H9 (cell line): ENCODE measurements at regions not wholly inside any gene's neighbourhood (a gene's known extent, or its start where the extent isn't known, plus 50 kb on each side); places are given as distances from the start of the nearest gene placed in this dataset.
"Not testable (repeated sequence)": the region's sequence is repeated elsewhere in the genome, so short reads cannot be mapped to it uniquely, and the experiment has no call there.

Experiments used
- DNase-seq: peaks from one replicate; pipeline ENCODE4 v3.0.0-alpha.2; 2017
- H2AFZ ChIP-seq: one replicate; pipeline ENCODE4 v1.6.1; 2013; ENCODE audit warnings: mild to moderate bottlenecking, low read length, control low read depth, moderate library complexity
- H2AK5ac ChIP-seq: 2 replicates; pipeline ENCODE4 v1.6.1; 2013; ENCODE audit warnings: low read length, control low read depth, mixed read lengths; ENCODE audit not compliant: insufficient read length
- H2BK120ac ChIP-seq: one replicate; pipeline ENCODE4 v1.6.1; 2013; ENCODE audit warnings: low read depth, mild to moderate bottlenecking, low read length, control low read depth, inconsistent platforms; ENCODE audit not compliant: poor library complexity, severe bottlenecking
- H2BK12ac ChIP-seq: 2 replicates; pipeline ENCODE4 v1.6.1; 2013; ENCODE audit warnings: low read length, control low read depth, mixed read lengths, low read depth; ENCODE audit not compliant: insufficient read length
- H2BK15ac ChIP-seq: 2 replicates; pipeline ENCODE4 v1.6.1; 2013; ENCODE audit warnings: low read depth, low read length, control low read depth
- H2BK20ac ChIP-seq: one replicate; pipeline ENCODE4 v1.6.1; 2013; ENCODE audit warnings: low read depth, mild to moderate bottlenecking, low read length, control low read depth, inconsistent platforms; ENCODE audit not compliant: poor library complexity, severe bottlenecking
- H2BK5ac ChIP-seq: 2 replicates; pipeline ENCODE4 v1.6.1; 2013; ENCODE audit warnings: low read length, control low read depth, mixed read lengths; ENCODE audit not compliant: insufficient read length
- H3K14ac ChIP-seq: 2 replicates; pipeline ENCODE4 v1.6.1; 2013; ENCODE audit warnings: low read length, control low read depth; ENCODE audit not compliant: insufficient read depth
- H3K18ac ChIP-seq: 2 replicates; pipeline ENCODE4 v1.6.1; 2013; ENCODE audit warnings: low read depth, mild to moderate bottlenecking, mixed read lengths, low read length, control low read depth; ENCODE audit not compliant: insufficient read length
- H3K23ac ChIP-seq: 2 replicates; pipeline ENCODE4 v1.6.1; 2013; ENCODE audit warnings: low read length, control low read depth, mixed read lengths, low read depth; ENCODE audit not compliant: insufficient read length
- H3K23me2 ChIP-seq: 2 replicates; pipeline ENCODE4 v1.6.1; 2013; ENCODE audit warnings: low read depth, mild to moderate bottlenecking, mixed read lengths, low read length, control low read depth; ENCODE audit not compliant: insufficient read length, poor library complexity, severe bottlenecking
- H3K27ac ChIP-seq: 2 replicates; pipeline ENCODE4 v1.5.1; 2013; ENCODE audit warnings: low read length, control low read depth, mixed read lengths, low read depth; ENCODE audit not compliant: insufficient read length
- H3K27me3 ChIP-seq: 2 replicates; pipeline ENCODE4 v1.6.1; 2013; ENCODE audit warnings: low read length, control low read depth, inconsistent platforms; ENCODE audit not compliant: insufficient read depth
- H3K4ac ChIP-seq: 2 replicates; pipeline ENCODE4 v1.6.1; 2013; ENCODE audit warnings: low read depth, mild to moderate bottlenecking, control low read depth, inconsistent platforms, low read length, moderate library complexity
- H3K4me1 ChIP-seq: 2 replicates; pipeline ENCODE4 v1.6.1; 2013; ENCODE audit warnings: low read length, control low read depth, inconsistent platforms; ENCODE audit not compliant: insufficient read depth
- H3K4me2 ChIP-seq: 2 replicates; pipeline ENCODE4 v1.6.1; 2013; ENCODE audit warnings: low read length, control low read depth, mixed read lengths; ENCODE audit not compliant: insufficient read length, insufficient read depth
- H3K56ac ChIP-seq: 2 replicates; pipeline ENCODE4 v1.6.1; 2013; ENCODE audit warnings: low read depth, mild to moderate bottlenecking, mixed read lengths, low read length, control low read depth; ENCODE audit not compliant: insufficient read length
- H3K79me1 ChIP-seq: 2 replicates; pipeline ENCODE4 v1.6.1; 2013; ENCODE audit warnings: low read depth, mild to moderate bottlenecking, moderate library complexity, low read length, control low read depth, inconsistent platforms; ENCODE audit not compliant: insufficient read depth, poor library complexity, severe bottlenecking
- H3K79me2 ChIP-seq: 2 replicates; pipeline ENCODE4 v1.6.1; 2013; ENCODE audit warnings: low read length, control low read depth, inconsistent platforms; ENCODE audit not compliant: insufficient read depth
- H3K9ac ChIP-seq: 2 replicates; pipeline ENCODE4 v1.6.1; 2013; ENCODE audit warnings: low read length, control low read depth, mixed read lengths; ENCODE audit not compliant: insufficient read length; ENCODE audit errors: extremely low read depth
- H3K9me3 ChIP-seq: one replicate; pipeline ENCODE4 v1.6.1; 2013; ENCODE audit warnings: low read depth, low read length, inconsistent platforms; ENCODE audit not compliant: control insufficient read depth
- H3T11ph ChIP-seq: one replicate; pipeline ENCODE4 v1.6.1; 2013; ENCODE audit warnings: mild to moderate bottlenecking, low read length, control low read depth, inconsistent platforms
- H4K20me1 ChIP-seq: one replicate; pipeline ENCODE4 v1.6.1; 2013; ENCODE audit not compliant: control insufficient read depth, insufficient read length, insufficient read depth
- H4K5ac ChIP-seq: 2 replicates; pipeline ENCODE4 v1.6.1; 2013; ENCODE audit warnings: low read depth, mild to moderate bottlenecking, mixed read lengths, low read length, control low read depth; ENCODE audit not compliant: insufficient read length
- H4K8ac ChIP-seq: replicated peaks from 2 replicates; pipeline ENCODE4 v1.6.1; 2013; ENCODE audit warnings: low read length, control low read depth, mixed read lengths, low read depth; ENCODE audit not compliant: insufficient read length
- H4K91ac ChIP-seq: 2 replicates; pipeline ENCODE4 v1.6.1; 2013; ENCODE audit warnings: low read depth, mild to moderate bottlenecking, moderate library complexity, mixed read lengths, low read length, control low read depth; ENCODE audit not compliant: insufficient read length
- H3K27ac Mint-ChIP-seq, 3 experiments: 2 replicates in 2 of 3; 3 replicates in 1 of 3; pipeline ENCODE4 v1.8.0; 2020 to 2021; ENCODE audit warnings: mixed read lengths in 3 of 3, mild to moderate bottlenecking in 1 of 3, moderate library complexity in 1 of 3
- H3K27me3 Mint-ChIP-seq: 2 replicates; pipeline ENCODE4 v1.8.0; 2021; ENCODE audit warnings: low read depth, mild to moderate bottlenecking, moderate library complexity, mixed read lengths
- H3K36me3 Mint-ChIP-seq, 3 experiments: 2 replicates in 2 of 3; 3 replicates in 1 of 3; pipeline ENCODE4 v1.8.0; 2020 to 2021; ENCODE audit warnings: low read depth in 3 of 3, mixed read lengths in 3 of 3; ENCODE audit not compliant: insufficient read depth in 1 of 3
- H3K4me1 Mint-ChIP-seq, 2 experiments: 2 replicates each; pipeline ENCODE4 v1.8.0; 2020; ENCODE audit warnings: mixed read lengths in 2 of 2
- H3K4me3 Mint-ChIP-seq, 2 experiments: 2 replicates in 1 of 2; 3 replicates in 1 of 2; pipeline ENCODE4 v1.8.0; 2020 to 2021; ENCODE audit warnings: mild to moderate bottlenecking in 2 of 2, mixed read lengths in 2 of 2, moderate library complexity in 1 of 2
- H3K9me3 Mint-ChIP-seq, 2 experiments: 2 replicates in 1 of 2; 3 replicates in 1 of 2; pipeline ENCODE4 v1.8.0; 2020; ENCODE audit warnings: mild to moderate bottlenecking in 2 of 2, mixed read lengths in 2 of 2, moderate library complexity in 1 of 2
- WGBS: extraction: QIAGEN DNeasy Blood & Tissue Kit; methylation state at CpG from one replicate; pipeline ENCODE4 v1.1.7; 2013; ENCODE audit warnings: missing lambda C conversion rate, low lambda C conversion rate, mixed read lengths; ENCODE audit not compliant: insufficient read length; ENCODE audit errors: extremely low coverage; 5-methylcytosine and 5-hydroxymethylcytosine counted together

DNA sequence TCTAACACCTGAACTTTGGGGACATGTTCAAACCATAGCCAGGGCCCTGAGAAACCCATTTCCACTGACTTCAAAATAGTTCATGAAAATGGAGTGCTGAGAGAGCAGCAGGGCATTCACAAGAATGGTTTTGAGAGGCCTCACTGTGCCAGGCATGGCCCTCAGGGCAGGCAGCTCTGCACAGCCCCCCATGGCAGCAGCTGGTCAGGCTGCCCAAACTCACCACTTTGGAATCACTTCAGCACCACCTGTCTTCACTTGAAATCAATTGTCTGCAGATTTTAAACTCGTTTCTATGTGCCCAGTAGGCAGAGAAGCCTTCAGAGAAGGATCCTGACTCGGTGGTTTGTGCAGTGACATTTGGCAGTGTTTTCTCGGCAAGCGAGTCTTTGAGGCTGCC lies 73.8 kb upstream of the SAMD11 start:
- H3K27me3 Mint-ChIP-seq, H2AK5ac ChIP-seq, H4K20me1 ChIP-seq, H3K79me2 ChIP-seq, H2AFZ ChIP-seq, H3K4me3 Mint-ChIP-seq, H3K27ac Mint-ChIP-seq, H2BK5ac ChIP-seq, H3K27me3 ChIP-seq, H3K27ac ChIP-seq, H2BK120ac ChIP-seq, H3K9ac ChIP-seq, H3K4me2 ChIP-seq, H3K18ac ChIP-seq, H3K56ac ChIP-seq, H3K14ac ChIP-seq, H4K91ac ChIP-seq, H3K36me3 Mint-ChIP-seq, H2BK20ac ChIP-seq, H2BK15ac ChIP-seq, H3K9me3 Mint-ChIP-seq, H3K79me1 ChIP-seq, DNase-seq, H4K5ac ChIP-seq, H3K9me3 ChIP-seq, H3K4me1 ChIP-seq, H4K8ac ChIP-seq, H3K23me2 ChIP-seq, H2BK12ac ChIP-seq, H3T11ph ChIP-seq, H3K4ac ChIP-seq, H3K23ac ChIP-seq: not testable (repeated sequence)
- peaks cover 11 to 13% of the 10 kb centered on the region in 2 experiments for H3K4me1 Mint-ChIP-seq
- WGBS, result no CpG with 5 or more reads among the region's 4 CpGs

DNA sequence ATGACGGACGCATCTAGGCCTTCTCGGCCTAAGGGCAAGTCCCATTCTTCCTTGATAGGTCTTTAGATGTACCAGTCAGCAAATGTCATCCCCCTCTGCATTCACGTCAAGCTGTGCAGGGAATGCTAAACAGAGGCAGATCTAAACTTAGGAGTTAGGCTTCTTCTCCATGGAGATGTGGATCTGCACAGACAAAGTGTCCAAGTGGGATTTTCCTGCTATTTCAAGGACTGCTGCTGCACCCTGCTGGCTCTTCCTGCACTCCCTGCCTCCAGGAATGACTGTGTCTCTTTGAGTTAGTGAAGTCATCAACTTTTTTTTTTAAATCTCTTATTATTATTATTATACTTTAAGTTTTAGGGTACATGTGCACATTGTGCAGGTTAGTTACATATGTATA lies 73.4 kb upstream of the SAMD11 start:
- not testable (repeated sequence) for H2AK5ac ChIP-seq, H3K23me2 ChIP-seq, H3K4me3 Mint-ChIP-seq, H4K20me1 ChIP-seq, H2BK12ac ChIP-seq, H3K9me3 Mint-ChIP-seq, H2BK5ac ChIP-seq, H3K79me1 ChIP-seq, H3K4me1 ChIP-seq, H3K79me2 ChIP-seq, H3T11ph ChIP-seq, H4K8ac ChIP-seq, H3K36me3 Mint-ChIP-seq, H3K4me1 Mint-ChIP-seq, H3K9ac ChIP-seq, H3K27me3 ChIP-seq, H4K91ac ChIP-seq, H3K9me3 ChIP-seq, H2BK20ac ChIP-seq, H2BK120ac ChIP-seq, H3K18ac ChIP-seq, H3K27ac ChIP-seq, H3K4me2 ChIP-seq, H3K14ac ChIP-seq, DNase-seq, H3K56ac ChIP-seq, H2BK15ac ChIP-seq, H3K4ac ChIP-seq, H3K27me3 Mint-ChIP-seq, H3K23ac ChIP-seq, H3K27ac Mint-ChIP-seq, H2AFZ ChIP-seq, H4K5ac ChIP-seq
- no CpG with 5 or more reads among the region's 4 CpGs for WGBS
